ENCODE measurements at regions not wholly inside any gene's neighbourhood (a gene's known extent, or its start where the extent isn't known, plus 50 kb on each side); places are given as distances from the start of the nearest gene placed in this dataset.

DNA sequence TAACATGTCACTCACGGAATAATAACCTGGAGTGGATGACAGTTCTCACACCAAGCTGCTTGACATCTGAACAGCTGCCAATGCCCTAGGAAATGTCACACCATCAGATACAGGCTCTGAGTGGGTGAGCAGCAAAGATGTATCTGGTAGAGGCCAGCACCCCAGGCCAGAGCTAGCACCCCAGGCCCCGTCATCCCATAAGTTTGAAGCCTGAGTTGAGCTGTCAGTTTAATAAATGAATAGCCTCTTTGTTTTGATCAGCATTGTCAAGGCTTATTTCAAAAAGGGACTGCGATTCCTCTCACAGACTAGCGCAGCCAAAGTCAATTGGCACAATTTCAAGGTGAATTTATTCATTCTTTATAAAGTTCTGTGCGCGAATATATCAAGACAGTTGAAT lies 1327.1 kb downstream of the MAT2B start (continued):
- TF ChIP-seq, protein P1, sequence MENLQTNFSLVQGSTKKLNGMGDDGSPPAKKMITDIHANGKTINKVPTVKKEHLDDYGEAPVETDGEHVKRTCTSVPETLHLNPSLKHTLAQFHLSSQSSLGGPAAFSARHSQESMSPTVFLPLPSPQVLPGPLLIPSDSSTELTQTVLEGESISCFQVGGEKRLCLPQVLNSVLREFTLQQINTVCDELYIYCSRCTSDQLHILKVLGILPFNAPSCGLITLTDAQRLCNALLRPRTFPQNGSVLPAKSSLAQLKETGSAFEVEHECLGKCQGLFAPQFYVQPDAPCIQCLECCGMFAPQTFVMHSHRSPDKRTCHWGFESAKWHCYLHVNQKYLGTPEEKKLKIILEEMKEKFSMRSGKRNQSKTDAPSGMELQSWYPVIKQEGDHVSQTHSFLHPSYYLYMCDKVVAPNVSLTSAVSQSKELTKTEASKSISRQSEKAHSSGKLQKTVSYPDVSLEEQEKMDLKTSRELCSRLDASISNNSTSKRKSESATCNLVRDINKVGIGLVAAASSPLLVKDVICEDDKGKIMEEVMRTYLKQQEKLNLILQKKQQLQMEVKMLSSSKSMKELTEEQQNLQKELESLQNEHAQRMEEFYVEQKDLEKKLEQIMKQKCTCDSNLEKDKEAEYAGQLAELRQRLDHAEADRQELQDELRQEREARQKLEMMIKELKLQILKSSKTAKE (IDR thresholded peaks at IDR 0.05; ENCODE audit: low read depth, poor library complexity, severe bottlenecking) = no peak

DNA sequence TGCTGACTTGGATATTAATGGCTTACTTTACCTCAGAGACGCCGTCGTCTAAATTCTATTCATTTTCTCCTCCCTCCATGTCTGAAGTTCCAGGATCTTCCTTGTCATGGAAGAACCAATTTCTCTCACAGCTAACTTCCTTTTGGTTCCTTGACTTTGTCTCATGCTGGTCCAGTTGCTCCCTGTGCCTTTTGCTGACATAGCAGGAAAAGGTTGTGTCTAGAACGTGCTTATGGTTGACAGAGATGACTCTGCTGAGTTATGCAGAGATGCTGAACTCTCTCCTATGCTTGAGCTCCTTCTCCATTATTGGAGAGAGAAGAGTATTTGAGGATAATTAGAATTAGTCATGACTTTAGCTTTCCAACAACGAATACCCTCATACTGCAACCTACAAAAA lies 1338.9 kb downstream of the MAT2B start:
- intact Hi-C loops (cut with micrococcal nuclease; ENCODE audit: unreplicated experiment) = no loop called here
- WGBS (ENCODE audit: insufficient coverage, insufficient replicate concordance, low lambda C conversion rate, missing lambda C conversion rate) = 54% methylated on average over 5 of the region's 5 CpGs
- no peak overlapping the region for H3K27ac ChIP-seq (ENCODE audit: control insufficient read depth, insufficient read depth)
- no peak for DNase-seq (ENCODE audit: low read depth, low spot score)
- CTCF ChIA-PET = interaction anchor here (1.3 kb wide), 1 partner anchor 12 kb away, joined by 3 read pairs; no protein-coding TSS in a partner anchor
- no peak overlapping the region for H3K9ac ChIP-seq (ENCODE audit: control insufficient read depth, insufficient read depth, low read length)
- RAD21 ChIA-PET (ENCODE audit: unreplicated experiment) = no interaction called here
- H3K4me3 ChIP-seq = no peak overlapping the region
- no peak for ATAC-seq
- no peaks in the 10 kb centered on the region for H3K36me3 ChIP-seq (ENCODE audit: control insufficient read depth in 2 of 2, insufficient read depth in 2 of 2, low read length in 1 of 2)
- SMC1A ChIA-PET (ENCODE audit: uncharacterized antibody, unreplicated experiment) = no interaction called here
- POLR2A ChIA-PET = no interaction called here
- in situ Hi-C loops (cut with MboI) = no loop called here
- H3K27me3 ChIP-seq (replicated peaks in 1 of 2; ENCODE audit: control insufficient read depth in 2 of 2, insufficient read depth in 2 of 2, low read length in 1 of 2) = no peaks in the 10 kb centered on the region
- H2AFZ ChIP-seq (ENCODE audit: control insufficient read depth, low read depth, low read length) = no peak overlapping the region
- no peak for FAIRE-seq
- H3K79me2 ChIP-seq (ENCODE audit: control insufficient read depth, insufficient read depth, low read length) = no peaks in the 10 kb centered on the region
- H3K4me1 ChIP-seq (ENCODE audit: control insufficient read depth, insufficient read depth, low read length) = no peaks in the 10 kb centered on the region
- H4K20me1 ChIP-seq (ENCODE audit: control insufficient read depth, insufficient read depth) = no peaks in the 10 kb centered on the region
- H3K4me2 ChIP-seq (ENCODE audit: control insufficient read depth, insufficient read depth) = no peak overlapping the region
- H3K9me3 ChIP-seq (replicated peaks; ENCODE audit: control insufficient read depth, insufficient read depth, low read length) = no peaks in the 10 kb centered on the region
- TF ChIP-seq RAD51 (IDR thresholded peaks at IDR 0.05) (no peak), CEBPB (IDR thresholded peaks at IDR 0.05; ENCODE audit: borderline replicate concordance in 1 of 2, low read depth in 2 of 2, low read length in 2 of 2) (no peak), NFYA (IDR thresholded peaks at IDR 0.05; ENCODE audit: borderline replicate concordance, low read depth, low read length) (no peak), KAT2A (conservative IDR thresholded peaks at IDR 0.05; ENCODE audit: control insufficient read depth, low read depth, low read length) (no peak), NFYB (IDR thresholded peaks at IDR 0.05; ENCODE audit: insufficient read depth, low read depth, low read length) (no peak), JUND (IDR thresholded peaks at IDR 0.05; ENCODE audit: low read depth, low read length) (no peak), HDAC2 (IDR thresholded peaks at IDR 0.05) (no peak), SIN3A (IDR thresholded peaks at IDR 0.05; ENCODE audit: low read depth, low read length) (no peak), SPI1 (IDR thresholded peaks at IDR 0.05; ENCODE audit: borderline replicate concordance, insufficient read depth, low read depth, low read length) (no peak), ZNF622 (IDR thresholded peaks at IDR 0.05) (no peak), CHD4 (IDR thresholded peaks at IDR 0.05) (no peak), NRF1 (conservative IDR thresholded peaks at IDR 0.05; ENCODE audit: low read depth, low read length) (no peak)
- TF ChIP-seq, protein P2, sequence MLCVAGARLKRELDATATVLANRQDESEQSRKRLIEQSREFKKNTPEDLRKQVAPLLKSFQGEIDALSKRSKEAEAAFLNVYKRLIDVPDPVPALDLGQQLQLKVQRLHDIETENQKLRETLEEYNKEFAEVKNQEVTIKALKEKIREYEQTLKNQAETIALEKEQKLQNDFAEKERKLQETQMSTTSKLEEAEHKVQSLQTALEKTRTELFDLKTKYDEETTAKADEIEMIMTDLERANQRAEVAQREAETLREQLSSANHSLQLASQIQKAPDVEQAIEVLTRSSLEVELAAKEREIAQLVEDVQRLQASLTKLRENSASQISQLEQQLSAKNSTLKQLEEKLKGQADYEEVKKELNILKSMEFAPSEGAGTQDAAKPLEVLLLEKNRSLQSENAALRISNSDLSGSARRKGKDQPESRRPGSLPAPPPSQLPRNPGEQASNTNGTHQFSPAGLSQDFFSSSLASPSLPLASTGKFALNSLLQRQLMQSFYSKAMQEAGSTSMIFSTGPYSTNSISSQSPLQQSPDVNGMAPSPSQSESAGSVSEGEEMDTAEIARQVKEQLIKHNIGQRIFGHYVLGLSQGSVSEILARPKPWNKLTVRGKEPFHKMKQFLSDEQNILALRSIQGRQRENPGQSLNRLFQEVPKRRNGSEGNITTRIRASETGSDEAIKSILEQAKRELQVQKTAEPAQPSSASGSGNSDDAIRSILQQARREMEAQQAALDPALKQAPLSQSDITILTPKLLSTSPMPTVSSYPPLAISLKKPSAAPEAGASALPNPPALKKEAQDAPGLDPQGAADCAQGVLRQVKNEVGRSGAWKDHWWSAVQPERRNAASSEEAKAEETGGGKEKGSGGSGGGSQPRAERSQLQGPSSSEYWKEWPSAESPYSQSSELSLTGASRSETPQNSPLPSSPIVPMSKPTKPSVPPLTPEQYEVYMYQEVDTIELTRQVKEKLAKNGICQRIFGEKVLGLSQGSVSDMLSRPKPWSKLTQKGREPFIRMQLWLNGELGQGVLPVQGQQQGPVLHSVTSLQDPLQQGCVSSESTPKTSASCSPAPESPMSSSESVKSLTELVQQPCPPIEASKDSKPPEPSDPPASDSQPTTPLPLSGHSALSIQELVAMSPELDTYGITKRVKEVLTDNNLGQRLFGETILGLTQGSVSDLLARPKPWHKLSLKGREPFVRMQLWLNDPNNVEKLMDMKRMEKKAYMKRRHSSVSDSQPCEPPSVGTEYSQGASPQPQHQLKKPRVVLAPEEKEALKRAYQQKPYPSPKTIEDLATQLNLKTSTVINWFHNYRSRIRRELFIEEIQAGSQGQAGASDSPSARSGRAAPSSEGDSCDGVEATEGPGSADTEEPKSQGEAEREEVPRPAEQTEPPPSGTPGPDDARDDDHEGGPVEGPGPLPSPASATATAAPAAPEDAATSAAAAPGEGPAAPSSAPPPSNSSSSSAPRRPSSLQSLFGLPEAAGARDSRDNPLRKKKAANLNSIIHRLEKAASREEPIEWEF (IDR thresholded peaks at IDR 0.05; ENCODE audit: insufficient replicate concordance, low read depth, low read length) = no peak
- BruUV-seq (replicated peaks) = no TSS peak

All from GM12878 (cell line).